ENCODE measurements at regions not wholly inside any gene's neighbourhood (a gene's known extent, or its start where the extent isn't known, plus 50 kb on each side); places are given as distances from the start of the nearest gene placed in this dataset.
"Not testable (repeated sequence)": the region's sequence is repeated elsewhere in the genome, so short reads cannot be mapped to it uniquely, and the experiment has no call there.

GRCh38 chr6:133811557-133811956, 77.4 kb upstream of the TCF21 start:
- WGBS (ENCODE audit: missing lambda C conversion rate), result 96% methylated on average over 3 of the region's 3 CpGs

GRCh38 chr6:133812446-133812845, 76.5 kb upstream of the TCF21 start:
- H3K4me2 ChIP-seq; CTCF ChIA-PET; FAIRE-seq; H3K4me3 ChIP-seq; POLR2A ChIA-PET; H3K4me1 ChIP-seq; ATAC-seq; DNase-seq (ENCODE audit: low read depth in 1 of 2, low spot score in 1 of 2); H3K27ac ChIP-seq: not testable (repeated sequence)
- peaks cover 17% of the 10 kb centered on the region for H3K9me3 ChIP-seq
- WGBS (ENCODE audit: missing lambda C conversion rate), result 91% methylated on average over 2 of the region's 2 CpGs

More at GRCh38 chr6:133811557-133811956, 77.4 kb upstream of the TCF21 start:
- Histone ChIP-seq H3K4me3 (no peak overlapping the region), H3K4me1 (peaks cover 9% of the 10 kb centered on the region; the same call in 1 of the 3 replicates), H3K27ac (no peak overlapping the region), H3K4me2 (no peak overlapping the region), H3K9me3 (peaks cover 17% of the 10 kb centered on the region)
- ATAC-seq (no peak), DNase-seq (ENCODE audit: low read depth in 1 of 2, low spot score in 1 of 2) (no peak), FAIRE-seq (no peak)
- ChIA-PET CTCF (interaction anchor here (0.5 to 1.9 kb wide), 5 partner anchors 18 to 1143 kb away, joined by 3 to 5 read pairs (median 3); no protein-coding TSS in a partner anchor), POLR2A (no interaction called here)
- TF ChIP-seq CTCF (IDR thresholded peaks at IDR 0.05) (no peak), KDM5A (IDR thresholded peaks at IDR 0.05) (no peak), MAFK (IDR thresholded peaks at IDR 0.05; ENCODE audit: partially characterized antibody) (peak; percentile 8), MAZ (IDR thresholded peaks at IDR 0.05; ENCODE audit: borderline replicate concordance, low read depth, low read length) (no peak), POLR2A (IDR thresholded peaks at IDR 0.05; ENCODE audit: low read length) (no peak), EHMT2 (IDR thresholded peaks at IDR 0.05; ENCODE audit: low read depth) (no peak), RCOR1 (IDR thresholded peaks at IDR 0.05; ENCODE audit: low read depth, low read length) (no peak), HMGXB4 (CRISPR knock-in tag; IDR thresholded peaks at IDR 0.05; ENCODE audit: borderline replicate concordance) (no peak)

- peaks cover 17% of the 10 kb centered on the region for H3K9me3 ChIP-seq
- DNase-seq (ENCODE audit: low read depth in 1 of 2, low spot score in 1 of 2), result no peak
- 100% methylated on average over 1 of the region's 1 CpG for WGBS (ENCODE audit: missing lambda C conversion rate)
- peak overlapping the region in 1 of 2 experiments; percentile 75; a peak in 3 of 6 replicates for H3K27ac ChIP-seq
- no peak for FAIRE-seq
- peaks cover 9% of the 10 kb centered on the region; the same call in 1 of the 3 replicates for H3K4me1 ChIP-seq
- ATAC-seq, result no peak
- TF ChIP-seq ZFP36 (IDR thresholded peaks at IDR 0.05; ENCODE audit: borderline replicate concordance, partially characterized antibody) (no peak), CHD4 (IDR thresholded peaks at IDR 0.05; ENCODE audit: borderline replicate concordance) (no peak), RCOR1 (IDR thresholded peaks at IDR 0.05; ENCODE audit: low read depth, low read length) (no peak), MYC (IDR thresholded peaks at IDR 0.05; ENCODE audit: borderline replicate concordance, low read length) (no peak), CEBPB (IDR thresholded peaks at IDR 0.05) (no peak), KDM5A (IDR thresholded peaks at IDR 0.05) (no peak)
- CTCF ChIA-PET, result interaction anchor here (0.5 to 2.2 kb wide), 2 partner anchors 23 to 990 kb away, joined by 4 to 6 read pairs; no protein-coding TSS in a partner anchor
- POLR2A ChIA-PET, result no interaction called here
- no peak overlapping the region for H3K4me3 ChIP-seq
- no peak overlapping the region for H3K4me2 ChIP-seq
Measured at GRCh38 chr6:133814238-133814637, 74.7 kb upstream of the TCF21 start.

DNA sequence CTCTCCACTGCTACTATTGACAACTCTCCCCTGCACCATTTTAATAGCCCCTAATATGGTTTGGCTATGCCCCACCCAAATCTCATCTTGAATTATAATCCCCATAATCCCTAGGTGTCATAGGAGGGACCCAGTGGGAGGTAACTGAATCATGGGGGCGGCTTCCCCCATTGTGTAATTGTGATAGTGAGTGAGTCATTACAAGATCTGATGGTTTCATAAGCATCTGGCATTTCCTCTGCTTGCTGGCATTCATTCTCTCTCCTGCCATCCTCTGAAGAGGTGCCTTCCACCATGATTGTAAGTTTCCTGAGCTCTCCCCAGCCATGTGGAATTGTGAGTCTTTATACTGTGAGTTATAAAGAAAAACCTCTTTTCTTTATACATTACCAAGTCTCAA, 74.1 kb upstream of the TCF21 start:
- POLR2A ChIA-PET, result no interaction called here
- no peak overlapping the region for H3K4me3 ChIP-seq
- CTCF ChIA-PET, result interaction anchor here (0.5 to 2.2 kb wide), 2 partner anchors 23 to 990 kb away, joined by 4 to 6 read pairs; no protein-coding TSS in a partner anchor
- 9% methylated on average over 1 of the region's 1 CpG for WGBS (ENCODE audit: missing lambda C conversion rate)
- ATAC-seq (no peak), DNase-seq (ENCODE audit: low read depth in 1 of 2, low spot score in 1 of 2) (peak in 1 of 2 experiments; percentile 39), FAIRE-seq (no peak)
- no peak overlapping the region for H3K4me2 ChIP-seq
- peaks cover 17% of the 10 kb centered on the region for H3K9me3 ChIP-seq
- peak overlapping the region; percentile 11 to 75; a peak in 4 of 6 replicates for H3K27ac ChIP-seq
- H3K4me1 ChIP-seq, result peaks cover 9% of the 10 kb centered on the region; the same call in 1 of the 3 replicates
- no peak for TF ChIP-seq PHF8 (IDR thresholded peaks at IDR 0.05; ENCODE audit: borderline replicate concordance, low read depth)
- TF ChIP-seq ZNF302 (CRISPR knock-in tag; IDR thresholded peaks at IDR 0.05), result no peak
- no peak for TF ChIP-seq CTCF (IDR thresholded peaks at IDR 0.05)
- TF ChIP-seq, protein P1, sequence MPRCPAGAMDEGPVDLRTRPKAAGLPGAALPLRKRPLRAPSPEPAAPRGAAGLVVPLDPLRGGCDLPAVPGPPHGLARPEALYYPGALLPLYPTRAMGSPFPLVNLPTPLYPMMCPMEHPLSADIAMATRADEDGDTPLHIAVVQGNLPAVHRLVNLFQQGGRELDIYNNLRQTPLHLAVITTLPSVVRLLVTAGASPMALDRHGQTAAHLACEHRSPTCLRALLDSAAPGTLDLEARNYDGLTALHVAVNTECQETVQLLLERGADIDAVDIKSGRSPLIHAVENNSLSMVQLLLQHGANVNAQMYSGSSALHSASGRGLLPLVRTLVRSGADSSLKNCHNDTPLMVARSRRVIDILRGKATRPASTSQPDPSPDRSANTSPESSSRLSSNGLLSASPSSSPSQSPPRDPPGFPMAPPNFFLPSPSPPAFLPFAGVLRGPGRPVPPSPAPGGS (IDR thresholded peaks at IDR 0.05), result no peak
- TF ChIP-seq, protein P2, sequence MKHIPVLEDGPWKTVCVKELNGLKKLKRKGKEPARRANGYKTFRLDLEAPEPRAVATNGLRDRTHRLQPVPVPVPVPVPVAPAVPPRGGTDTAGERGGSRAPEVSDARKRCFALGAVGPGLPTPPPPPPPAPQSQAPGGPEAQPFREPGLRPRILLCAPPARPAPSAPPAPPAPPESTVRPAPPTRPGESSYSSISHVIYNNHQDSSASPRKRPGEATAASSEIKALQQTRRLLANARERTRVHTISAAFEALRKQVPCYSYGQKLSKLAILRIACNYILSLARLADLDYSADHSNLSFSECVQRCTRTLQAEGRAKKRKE (CRISPR knock-in tag; IDR thresholded peaks at IDR 0.05; ENCODE audit: low read depth), result no peak
- TF ChIP-seq CBX8 (IDR thresholded peaks at IDR 0.05), result no peak
- TF ChIP-seq NFE2L2 (conservative IDR thresholded peaks at IDR 0.05; ENCODE audit: low read length), result no peak
- TF ChIP-seq, protein P3, sequence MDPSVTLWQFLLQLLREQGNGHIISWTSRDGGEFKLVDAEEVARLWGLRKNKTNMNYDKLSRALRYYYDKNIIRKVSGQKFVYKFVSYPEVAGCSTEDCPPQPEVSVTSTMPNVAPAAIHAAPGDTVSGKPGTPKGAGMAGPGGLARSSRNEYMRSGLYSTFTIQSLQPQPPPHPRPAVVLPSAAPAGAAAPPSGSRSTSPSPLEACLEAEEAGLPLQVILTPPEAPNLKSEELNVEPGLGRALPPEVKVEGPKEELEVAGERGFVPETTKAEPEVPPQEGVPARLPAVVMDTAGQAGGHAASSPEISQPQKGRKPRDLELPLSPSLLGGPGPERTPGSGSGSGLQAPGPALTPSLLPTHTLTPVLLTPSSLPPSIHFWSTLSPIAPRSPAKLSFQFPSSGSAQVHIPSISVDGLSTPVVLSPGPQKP (IDR thresholded peaks at IDR 0.05; ENCODE audit: low read depth, low read length), result no peak
- no peak for TF ChIP-seq ESRRA (IDR thresholded peaks at IDR 0.05; ENCODE audit: borderline replicate concordance, low read length)

Measured in A549 (cell line).